Gastrocnemius medialis (tissue), 4 donors: ENCODE measurements at regions not wholly inside any gene's neighbourhood (a gene's known extent, or its start where the extent isn't known, plus 50 kb on each side); places are given as distances from the start of the nearest gene placed in this dataset.

Source experiments
- ATAC-seq, 2 donors: fragments of 150-250 bp; one replicate each; pipeline ENCODE4 v1.9.1; 2016
- DNase-seq, 2 donors: peaks; one replicate each; pipeline ENCODE4 v3.0.0-alpha.2; 2019
- H3K27ac ChIP-seq, 4 donors: fragments of 200-600 bp; sonication (generic); 1 replicate in 1 of 4; 2 replicates in 3 of 4; pipeline ENCODE4 v1.5.1; 2016 to 2018; ENCODE audit warnings: mild to moderate bottlenecking in 2 of 4, moderate library complexity in 1 of 4
- H3K27me3 ChIP-seq, 3 donors: fragments of 200-600 bp; sonication (generic) in 2 of 3; 1 replicate in 1 of 3; 2 replicates in 2 of 3; pipeline versions ENCODE4 v1.5.1 to v1.6.0; 2016 to 2019; ENCODE audit warnings: mild to moderate bottlenecking in 1 of 3, moderate library complexity in 1 of 3
- H3K36me3 ChIP-seq, 2 donors: fragments of 200-600 bp; sonication (generic) in 1 of 2; one replicate each; pipeline ENCODE4 v1.5.1; 2017 to 2018
- H3K4me1 ChIP-seq, 2 donors: fragments of 200-600 bp; sonication (generic) in 1 of 2; one replicate each; pipeline ENCODE4 v1.5.1; 2016 to 2017; ENCODE audit warnings: mild to moderate bottlenecking in 2 of 2
- H3K4me3 ChIP-seq, 4 donors: fragments of 200-600 bp; sonication (generic) in 3 of 4; 1 replicate in 1 of 4; 2 replicates in 3 of 4; pipeline ENCODE4 v1.5.1; 2016 to 2019; ENCODE audit warnings: mild to moderate bottlenecking in 2 of 4
- H3K9me3 ChIP-seq, 3 donors: fragments of 200-600 bp; sonication (generic) in 2 of 3; 1 replicate in 1 of 3; 2 replicates in 2 of 3; pipeline ENCODE4 v1.5.1; 2016 to 2019
- POLR2A ChIP-seq, 2 donors: fragments of 450-650 bp; IDR thresholded peaks; one replicate each; pipeline ENCODE4 v1.6.1; 2017; ENCODE audit warnings: antibody characterized with exemption in 2 of 2, mild to moderate bottlenecking in 2 of 2, moderate library complexity in 2 of 2
- in situ Hi-C, 4 donors: fragments of 200-750 bp; cut with MboI; loops; one replicate each; pipeline versions ENCODE4 v1.15.0 to v1.8.0; 2017; ENCODE audit warnings: low sequenced_read_pairs in 4 of 4
- intact Hi-C: fragments of 100-400 bp; cut with DNase I; formaldehyde crosslinking; loops from one replicate; pipeline ENCODE4 v1.15.1; 2023; ENCODE audit warnings: low total_unique reads
- TF ChIP-seq, protein P1 (sequence below), 5 experiments: fragments of 450-650 bp in 3 of 5; fragments of 200-600 bp in 2 of 5; sonication (generic) in 2 of 5; IDR thresholded peaks in 4 of 5; conservative IDR thresholded peaks in 1 of 5; 1 replicate in 4 of 5; 2 replicates in 1 of 5; pipeline ENCODE4 v1.5.1; 2016 to 2019; ENCODE audit warnings: antibody characterized with exemption in 5 of 5, mild to moderate bottlenecking in 3 of 5, moderate library complexity in 3 of 5

DNA sequence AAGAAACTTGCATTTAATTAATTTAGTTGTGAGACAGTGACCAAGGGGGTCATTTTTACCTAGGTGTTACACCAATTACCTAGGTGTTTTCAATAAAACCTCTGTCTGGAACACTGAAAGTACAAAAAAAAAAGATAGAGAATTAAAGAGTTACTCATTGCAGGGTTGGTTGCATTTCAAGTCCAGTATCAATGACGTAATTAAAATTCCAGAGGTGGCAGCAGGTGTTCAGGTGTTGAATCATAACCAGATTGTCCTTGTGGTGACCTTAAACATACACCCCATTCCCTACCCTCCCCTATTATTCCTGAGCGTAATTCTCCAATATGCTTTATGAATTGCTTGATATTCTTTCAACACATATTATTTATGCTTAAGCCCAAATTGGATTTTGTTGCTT, 352.0 kb upstream of the SLC8A1 start:
- TF ChIP-seq, protein P1, sequence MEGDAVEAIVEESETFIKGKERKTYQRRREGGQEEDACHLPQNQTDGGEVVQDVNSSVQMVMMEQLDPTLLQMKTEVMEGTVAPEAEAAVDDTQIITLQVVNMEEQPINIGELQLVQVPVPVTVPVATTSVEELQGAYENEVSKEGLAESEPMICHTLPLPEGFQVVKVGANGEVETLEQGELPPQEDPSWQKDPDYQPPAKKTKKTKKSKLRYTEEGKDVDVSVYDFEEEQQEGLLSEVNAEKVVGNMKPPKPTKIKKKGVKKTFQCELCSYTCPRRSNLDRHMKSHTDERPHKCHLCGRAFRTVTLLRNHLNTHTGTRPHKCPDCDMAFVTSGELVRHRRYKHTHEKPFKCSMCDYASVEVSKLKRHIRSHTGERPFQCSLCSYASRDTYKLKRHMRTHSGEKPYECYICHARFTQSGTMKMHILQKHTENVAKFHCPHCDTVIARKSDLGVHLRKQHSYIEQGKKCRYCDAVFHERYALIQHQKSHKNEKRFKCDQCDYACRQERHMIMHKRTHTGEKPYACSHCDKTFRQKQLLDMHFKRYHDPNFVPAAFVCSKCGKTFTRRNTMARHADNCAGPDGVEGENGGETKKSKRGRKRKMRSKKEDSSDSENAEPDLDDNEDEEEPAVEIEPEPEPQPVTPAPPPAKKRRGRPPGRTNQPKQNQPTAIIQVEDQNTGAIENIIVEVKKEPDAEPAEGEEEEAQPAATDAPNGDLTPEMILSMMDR (IDR thresholded peaks at IDR 0.05 in 4 of 5, conservative IDR thresholded peaks at IDR 0.05 in 1 of 5) = no peak
- TF ChIP-seq POLR2A (IDR thresholded peaks at IDR 0.05) = no peak
- Histone ChIP-seq H3K4me3 (no peak overlapping the region), H3K9me3 (no peaks in the 10 kb centered on the region), H3K27me3 (no peaks in the 10 kb centered on the region), H3K36me3 (no peaks in the 10 kb centered on the region), H3K4me1 (no peaks in the 10 kb centered on the region), H3K27ac (no peak overlapping the region)
- DNase-seq (no peak), ATAC-seq (no peak)
- in situ Hi-C loops = no loop called here
- intact Hi-C loops = no loop called here

DNA sequence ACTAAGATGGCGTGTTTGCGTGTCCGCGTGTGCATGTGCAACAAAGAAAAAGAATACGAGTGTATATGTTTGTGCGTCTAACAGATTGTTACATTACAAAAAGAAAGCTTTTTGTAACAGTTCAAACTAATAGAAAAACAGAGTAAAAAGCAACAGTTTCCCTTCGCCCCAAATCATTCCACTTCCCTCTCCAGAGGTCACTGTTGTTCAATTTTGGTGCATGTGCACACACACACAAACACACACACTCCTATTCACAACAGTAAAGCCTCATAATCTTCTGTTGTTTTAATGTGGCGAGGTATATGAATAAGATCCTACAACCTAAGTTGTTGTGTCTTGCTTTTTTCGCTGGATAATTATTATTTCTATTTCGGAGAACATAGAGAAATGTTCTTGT, 357.3 kb upstream of the SLC8A1 start:
- ATAC-seq = no peak
- H3K4me1 ChIP-seq = no peaks in the 10 kb centered on the region

DNA sequence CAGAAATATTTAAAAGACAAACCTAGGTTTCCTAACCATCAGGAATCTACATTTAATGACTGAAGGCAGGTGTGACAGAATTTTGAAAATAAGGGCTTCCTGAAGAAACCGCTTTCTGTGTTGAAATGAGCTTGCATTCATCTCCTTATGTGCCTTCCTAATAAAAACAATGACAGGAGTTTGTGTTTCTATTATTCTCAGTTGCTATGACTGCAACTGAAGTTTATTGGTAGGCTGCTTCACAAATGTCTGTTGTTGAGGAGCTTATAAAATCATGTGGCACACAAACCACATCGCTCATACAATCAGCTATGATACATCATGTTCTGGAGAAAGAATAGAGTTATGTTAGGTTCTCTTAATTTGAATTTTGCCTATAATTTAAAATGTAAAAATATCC, 362.7 kb upstream of the SLC8A1 start:
- H3K27ac ChIP-seq = no peak overlapping the region
- H3K9me3 ChIP-seq = no peaks in the 10 kb centered on the region
- no peak for ATAC-seq
- DNase-seq = no peak
- H3K4me1 ChIP-seq = no peaks in the 10 kb centered on the region
- H3K27me3 ChIP-seq = no peaks in the 10 kb centered on the region
- in situ Hi-C loops (no loop called here), intact Hi-C loops (no loop called here)
- TF ChIP-seq, protein P1 (IDR thresholded peaks at IDR 0.05 in 4 of 5, conservative IDR thresholded peaks at IDR 0.05 in 1 of 5) = no peak
- no peak for TF ChIP-seq POLR2A (IDR thresholded peaks at IDR 0.05)
- H3K4me3 ChIP-seq = no peak overlapping the region
- no peaks in the 10 kb centered on the region for H3K36me3 ChIP-seq

More for the DNA sequence above, 357.3 kb upstream of the SLC8A1 start:
- Histone ChIP-seq H3K27me3 (no peaks in the 10 kb centered on the region), H3K36me3 (no peaks in the 10 kb centered on the region), H3K9me3 (no peaks in the 10 kb centered on the region), H3K4me3 (no peak overlapping the region), H3K27ac (no peak overlapping the region)
- in situ Hi-C loops (no loop called here), intact Hi-C loops (no loop called here)
- TF ChIP-seq, protein P1 (IDR thresholded peaks at IDR 0.05 in 4 of 5, conservative IDR thresholded peaks at IDR 0.05 in 1 of 5) = no peak
- TF ChIP-seq POLR2A (IDR thresholded peaks at IDR 0.05) = no peak
- DNase-seq = no peak

DNA sequence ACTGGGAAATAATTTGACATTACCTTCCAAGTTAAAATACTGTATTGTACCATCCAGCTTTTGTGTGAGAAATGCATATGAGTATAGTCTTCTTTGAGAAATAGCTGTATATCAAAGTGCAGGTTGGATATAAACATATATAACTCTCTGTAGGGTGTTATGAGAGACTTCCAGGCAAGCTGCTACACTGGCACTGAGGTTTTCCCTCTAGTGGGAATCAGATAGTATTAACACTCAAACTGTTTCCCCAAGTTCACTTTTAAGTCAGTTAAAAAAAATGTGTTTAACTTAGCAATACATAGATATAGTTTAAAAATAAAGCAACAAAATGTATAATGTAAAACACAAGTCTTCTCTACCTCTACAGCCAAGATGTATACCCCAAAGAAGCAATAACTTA, 368.4 kb upstream of the SLC8A1 start:
- in situ Hi-C loops = no loop called here
- TF ChIP-seq, protein P1 (IDR thresholded peaks at IDR 0.05 in 4 of 5, conservative IDR thresholded peaks at IDR 0.05 in 1 of 5) = no peak
- no peak for TF ChIP-seq POLR2A (IDR thresholded peaks at IDR 0.05)
- no peaks in the 10 kb centered on the region for H3K27me3 ChIP-seq
- H3K4me1 ChIP-seq = no peaks in the 10 kb centered on the region
- ATAC-seq = no peak
- no peaks in the 10 kb centered on the region for H3K36me3 ChIP-seq
- H3K27ac ChIP-seq = no peak overlapping the region
- intact Hi-C loops = no loop called here
- no peak overlapping the region for H3K4me3 ChIP-seq
- no peak for DNase-seq
- no peaks in the 10 kb centered on the region for H3K9me3 ChIP-seq

DNA sequence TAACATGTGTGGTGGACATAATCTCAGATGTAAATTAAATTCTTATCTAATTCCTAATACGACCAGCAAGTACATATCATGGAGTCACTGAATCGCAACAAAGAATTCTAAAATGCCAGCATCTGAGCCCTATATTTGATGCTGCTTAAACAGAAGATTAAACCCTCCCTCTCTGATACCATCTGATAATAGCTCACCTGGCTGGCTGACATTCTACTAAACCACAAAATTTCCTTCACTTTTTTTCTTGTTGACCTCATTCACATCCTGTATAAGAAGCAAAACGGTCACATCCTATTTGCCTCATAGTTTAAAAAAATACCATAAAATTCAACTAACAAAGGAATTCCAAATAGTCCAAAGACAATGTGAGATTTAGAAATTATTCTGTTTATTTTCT, 371.6 kb upstream of the SLC8A1 start:
- TF ChIP-seq, protein P1 (IDR thresholded peaks at IDR 0.05 in 4 of 5, conservative IDR thresholded peaks at IDR 0.05 in 1 of 5) = no peak
- TF ChIP-seq POLR2A (IDR thresholded peaks at IDR 0.05) = no peak
- ATAC-seq (no peak), DNase-seq (no peak)
- no peaks in the 10 kb centered on the region for H3K36me3 ChIP-seq
- no peak overlapping the region for H3K4me3 ChIP-seq
- H3K27ac ChIP-seq = no peak overlapping the region
- H3K4me1 ChIP-seq = no peaks in the 10 kb centered on the region
- H3K9me3 ChIP-seq = no peaks in the 10 kb centered on the region
- in situ Hi-C loops (no loop called here), intact Hi-C loops (no loop called here)
- H3K27me3 ChIP-seq = no peaks in the 10 kb centered on the region
